Stomach (tissue), 4 donors: ENCODE measurements at regions not wholly inside any gene's neighbourhood (a gene's known extent, or its start where the extent isn't known, plus 50 kb on each side); places are given as distances from the start of the nearest gene placed in this dataset.

Experiments
- POLR2A ChIP-seq, 4 donors: fragments of 450-650 bp; IDR thresholded peaks; one replicate each; pipeline ENCODE4 v1.6.1; 2016; ENCODE audit warnings: antibody characterized with exemption in 4 of 4, control low read depth in 2 of 4, mild to moderate bottlenecking in 1 of 4, moderate library complexity in 1 of 4
- TF ChIP-seq, protein P1 (sequence below), 7 experiments: fragments of 450-650 bp in 4 of 7; fragments of 200-600 bp in 3 of 7; sonication (generic) in 3 of 7; IDR thresholded peaks; one replicate each; pipeline ENCODE4 v1.5.1; 2016 to 2019; ENCODE audit warnings: antibody characterized with exemption in 7 of 7, control low read depth in 2 of 7, mild to moderate bottlenecking in 1 of 7

DNA sequence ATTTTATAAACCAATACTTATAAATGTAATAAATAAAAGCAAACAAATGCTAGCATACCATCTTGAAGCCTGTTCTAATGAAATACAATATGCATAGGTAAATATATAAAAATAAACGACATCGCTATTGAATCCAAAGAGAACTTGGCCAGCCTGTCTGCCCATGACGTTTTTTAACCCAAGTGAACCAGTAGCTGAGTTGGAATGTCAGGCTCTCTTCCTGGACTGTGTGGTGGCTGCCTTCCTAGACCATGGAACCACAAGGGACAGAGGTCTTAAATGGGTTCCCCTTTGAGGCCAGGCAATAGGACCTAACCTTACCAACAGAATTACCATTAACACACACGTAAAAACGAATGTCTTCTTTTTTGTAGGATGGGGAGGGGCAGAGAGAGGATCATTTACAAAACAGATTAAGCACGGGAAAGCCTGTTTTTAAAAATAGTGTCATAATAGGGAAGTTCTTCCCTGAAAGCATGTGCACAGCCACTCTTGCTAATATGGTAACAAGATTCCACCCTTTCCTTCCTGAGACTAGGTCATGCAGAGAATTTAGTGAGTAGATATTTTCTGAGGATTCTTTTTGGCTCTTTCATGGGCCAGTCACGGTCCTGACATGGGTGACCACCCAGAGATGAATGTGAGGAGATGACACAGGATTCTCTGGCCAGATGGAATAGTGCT, 69.4 kb upstream of the ACSL1 start:
- TF ChIP-seq, protein P1, sequence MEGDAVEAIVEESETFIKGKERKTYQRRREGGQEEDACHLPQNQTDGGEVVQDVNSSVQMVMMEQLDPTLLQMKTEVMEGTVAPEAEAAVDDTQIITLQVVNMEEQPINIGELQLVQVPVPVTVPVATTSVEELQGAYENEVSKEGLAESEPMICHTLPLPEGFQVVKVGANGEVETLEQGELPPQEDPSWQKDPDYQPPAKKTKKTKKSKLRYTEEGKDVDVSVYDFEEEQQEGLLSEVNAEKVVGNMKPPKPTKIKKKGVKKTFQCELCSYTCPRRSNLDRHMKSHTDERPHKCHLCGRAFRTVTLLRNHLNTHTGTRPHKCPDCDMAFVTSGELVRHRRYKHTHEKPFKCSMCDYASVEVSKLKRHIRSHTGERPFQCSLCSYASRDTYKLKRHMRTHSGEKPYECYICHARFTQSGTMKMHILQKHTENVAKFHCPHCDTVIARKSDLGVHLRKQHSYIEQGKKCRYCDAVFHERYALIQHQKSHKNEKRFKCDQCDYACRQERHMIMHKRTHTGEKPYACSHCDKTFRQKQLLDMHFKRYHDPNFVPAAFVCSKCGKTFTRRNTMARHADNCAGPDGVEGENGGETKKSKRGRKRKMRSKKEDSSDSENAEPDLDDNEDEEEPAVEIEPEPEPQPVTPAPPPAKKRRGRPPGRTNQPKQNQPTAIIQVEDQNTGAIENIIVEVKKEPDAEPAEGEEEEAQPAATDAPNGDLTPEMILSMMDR (IDR thresholded peaks at IDR 0.05): no peak
- TF ChIP-seq POLR2A (IDR thresholded peaks at IDR 0.05): no peak
